Progenitor cell of endocrine pancreas (in vitro differentiated cells): ENCODE measurements at regions not wholly inside any gene's neighbourhood (a gene's known extent, or its start where the extent isn't known, plus 50 kb on each side); places are given as distances from the start of the nearest gene placed in this dataset.

Experiments
- DNase-seq: peaks from one replicate; pipeline ENCODE4 v3.0.0; 2021; ENCODE audit warnings: low spot score; ENCODE audit not compliant: unreplicated experiment
- H3K27ac Mint-ChIP-seq: 2 replicates; pipeline ENCODE4 v1.8.0; 2021; ENCODE audit warnings: mild to moderate bottlenecking, moderate library complexity, mixed read lengths
- H3K27me3 Mint-ChIP-seq: 2 replicates; pipeline ENCODE4 v1.8.0; 2021; ENCODE audit warnings: mixed read lengths
- H3K36me3 Mint-ChIP-seq: 2 replicates; pipeline ENCODE4 v1.8.0; 2022; ENCODE audit warnings: mixed read lengths; ENCODE audit not compliant: insufficient read depth
- H3K4me1 Mint-ChIP-seq: 2 replicates; pipeline ENCODE4 v1.8.0; 2021; ENCODE audit warnings: low read depth, mixed read lengths
- H3K4me3 Mint-ChIP-seq: 2 replicates; pipeline ENCODE4 v1.8.0; 2021; ENCODE audit warnings: low read depth, mild to moderate bottlenecking, moderate library complexity, mixed read lengths
- H3K9me3 Mint-ChIP-seq: 2 replicates; pipeline ENCODE4 v1.8.0; 2021; ENCODE audit warnings: low read depth, mixed read lengths
- CTCF ChIP-seq: fragments of 200-600 bp; sonication (generic); IDR thresholded peaks from one replicate; pipeline ENCODE4 v1.5.0; 2021; ENCODE audit warnings: antibody characterized with exemption, mild to moderate bottlenecking; ENCODE audit not compliant: unreplicated experiment

DNA sequence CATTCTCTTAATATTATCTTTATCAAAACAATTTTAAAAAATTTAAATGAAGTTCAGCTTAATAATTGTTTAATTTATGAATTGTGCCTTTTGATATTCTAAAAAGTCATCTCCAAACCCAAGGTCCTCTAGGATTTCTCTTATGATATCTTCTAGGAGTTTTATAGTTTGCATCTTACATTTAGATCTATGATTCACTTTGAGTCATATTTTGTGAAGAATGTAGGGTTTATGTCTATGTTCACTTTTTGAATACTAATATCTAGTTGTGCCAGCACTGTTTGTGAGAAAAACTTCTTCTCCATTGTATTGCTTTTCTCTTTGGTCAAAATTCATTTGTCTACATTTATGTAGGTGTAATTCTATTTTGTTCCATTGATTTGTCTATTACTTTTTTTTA, 1068.4 kb upstream of the SPRY2 start:
- no peaks in the 10 kb centered on the region for H3K27me3 Mint-ChIP-seq
- peaks cover 1% of the 10 kb centered on the region for H3K4me1 Mint-ChIP-seq

DNA sequence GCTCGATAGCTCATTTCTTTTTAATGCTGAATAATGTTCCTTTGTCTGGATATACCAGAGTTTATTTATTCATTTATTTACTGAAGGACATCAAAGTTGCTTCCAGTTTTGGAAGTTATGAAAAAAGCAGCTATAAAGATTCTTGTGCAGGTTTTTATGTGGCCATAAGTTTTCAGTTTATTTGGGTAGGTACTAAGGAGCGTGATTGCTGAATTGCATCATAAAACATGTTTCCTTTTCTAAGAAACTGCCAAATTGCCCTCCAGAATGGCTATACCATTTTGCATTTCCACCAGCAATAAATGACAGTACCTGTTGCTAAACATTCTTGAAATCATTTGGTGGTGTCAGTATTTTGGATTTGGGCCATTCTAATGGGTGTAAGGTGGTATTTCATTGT, 1067.7 kb upstream of the SPRY2 start:
- no peaks in the 10 kb centered on the region for H3K27me3 Mint-ChIP-seq
- H3K9me3 Mint-ChIP-seq = no peaks in the 10 kb centered on the region
- H3K4me3 Mint-ChIP-seq = no peak overlapping the region
- H3K27ac Mint-ChIP-seq = no peak overlapping the region
- peaks cover 1% of the 10 kb centered on the region for H3K4me1 Mint-ChIP-seq
- no peak for DNase-seq
- no peak for TF ChIP-seq CTCF
- H3K36me3 Mint-ChIP-seq = no peaks in the 10 kb centered on the region

More for the DNA sequence above, 1068.4 kb upstream of the SPRY2 start:
- Mint-ChIP-seq H3K4me3 (no peak overlapping the region), H3K9me3 (no peaks in the 10 kb centered on the region), H3K27ac (no peak overlapping the region), H3K36me3 (no peaks in the 10 kb centered on the region)
- DNase-seq = no peak
- TF ChIP-seq CTCF = no peak

DNA sequence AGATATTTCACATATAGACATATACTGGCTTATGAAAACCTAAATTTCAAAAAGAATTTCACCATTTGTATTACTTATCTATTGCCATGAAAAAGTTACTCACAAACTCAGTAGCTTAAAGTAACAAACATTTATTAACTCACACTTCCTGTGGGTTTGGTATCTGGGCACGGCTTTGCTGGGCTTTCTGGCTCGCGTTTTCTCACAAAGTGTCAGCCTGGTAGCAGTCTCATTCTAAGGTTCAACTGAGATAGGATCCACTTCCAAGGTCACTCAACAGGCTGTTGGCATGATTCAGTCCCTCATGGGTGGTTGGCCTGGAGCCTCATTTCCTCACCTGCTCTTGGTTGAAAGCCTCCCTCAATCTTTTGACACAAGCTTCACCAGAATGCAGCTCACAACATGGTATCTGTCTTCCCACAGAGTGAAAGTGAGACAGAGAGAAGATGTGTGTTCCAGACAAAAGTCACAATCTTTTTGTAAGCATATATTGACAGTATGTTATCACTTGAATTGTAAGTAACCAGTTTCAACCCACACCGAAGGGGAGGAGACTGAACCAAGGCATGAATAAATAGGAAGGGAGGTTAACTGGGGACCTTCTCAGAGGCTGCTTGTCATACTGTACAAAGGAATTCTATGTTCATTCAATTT, 1065.8 kb upstream of the SPRY2 start:
- no peak overlapping the region for H3K27ac Mint-ChIP-seq
- no peaks in the 10 kb centered on the region for H3K36me3 Mint-ChIP-seq
- no peaks in the 10 kb centered on the region for H3K27me3 Mint-ChIP-seq
- no peak overlapping the region for H3K4me3 Mint-ChIP-seq
- TF ChIP-seq CTCF = no peak
- DNase-seq = no peak
- peaks cover 1% of the 10 kb centered on the region for H3K4me1 Mint-ChIP-seq
- no peaks in the 10 kb centered on the region for H3K9me3 Mint-ChIP-seq

DNA sequence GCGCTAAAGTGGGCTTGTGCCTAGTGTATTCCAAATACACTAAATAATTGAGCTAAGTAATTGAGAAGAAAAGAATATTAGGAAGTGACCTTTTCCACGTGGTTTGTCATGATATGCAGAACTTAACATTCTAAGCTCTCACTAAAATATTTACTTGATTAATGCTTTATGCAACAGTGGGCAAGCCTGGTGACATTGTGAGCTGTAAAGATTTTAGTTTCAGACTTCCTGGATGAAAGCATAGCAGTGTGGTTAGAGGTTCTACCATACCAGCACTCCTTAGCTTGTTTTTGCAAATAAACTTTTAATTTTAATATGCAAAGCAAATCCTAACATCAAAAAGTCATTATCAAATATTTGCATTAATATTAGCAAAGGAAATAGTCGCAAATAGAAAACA, 1065.1 kb upstream of the SPRY2 start:
- Mint-ChIP-seq H3K4me1 (peaks cover under 1% of the 10 kb centered on the region), H3K27me3 (no peaks in the 10 kb centered on the region), H3K27ac (no peak overlapping the region), H3K4me3 (no peak overlapping the region), H3K9me3 (no peaks in the 10 kb centered on the region), H3K36me3 (no peaks in the 10 kb centered on the region)
- no peak for TF ChIP-seq CTCF
- DNase-seq = no peak

GRCh38 chr13:81396192-81396591, 1055.3 kb upstream of the SPRY2 start:
- H3K27me3 Mint-ChIP-seq = no peaks in the 10 kb centered on the region
- peaks cover 28% of the 10 kb centered on the region for H3K4me1 Mint-ChIP-seq
- no peak for TF ChIP-seq CTCF
- no peak for DNase-seq
- H3K36me3 Mint-ChIP-seq = peaks cover 1% of the 10 kb centered on the region
- no peak overlapping the region for H3K4me3 Mint-ChIP-seq
- H3K27ac Mint-ChIP-seq = no peak overlapping the region
- peaks cover 8% of the 10 kb centered on the region for H3K9me3 Mint-ChIP-seq
